ENCODE measurements at regions not wholly inside any gene's neighbourhood (a gene's known extent, or its start where the extent isn't known, plus 50 kb on each side); places are given as distances from the start of the nearest gene placed in this dataset.
"Not testable (repeated sequence)": the region's sequence is repeated elsewhere in the genome, so short reads cannot be mapped to it uniquely, and the experiment has no call there.

GRCh38 chr1:83246780-83247179 is 752.2 kb downstream of the TTLL7 start:
- TF ChIP-seq EP300 (IDR thresholded peaks at IDR 0.05; ENCODE audit: borderline replicate concordance in 1 of 2, control insufficient read depth in 1 of 2, low read depth in 2 of 2, low read length in 2 of 2); PAX5 (IDR thresholded peaks at IDR 0.05; ENCODE audit: borderline replicate concordance, low read depth, low read length); CTCF (IDR thresholded peaks at IDR 0.05 in 2 of 3, conservative IDR thresholded peaks at IDR 0.05 in 1 of 3; ENCODE audit: control insufficient read depth in 2 of 3, extremely low read depth in 1 of 3, insufficient read depth in 1 of 3, low read depth in 3 of 3, low read length in 3 of 3): not testable (repeated sequence)
